NCI-H2227 (cell line): ENCODE measurements at regions not wholly inside any gene's neighbourhood (a gene's known extent, or its start where the extent isn't known, plus 50 kb on each side); places are given as distances from the start of the nearest gene placed in this dataset.

ENCODE experiments used
- DNase-seq: peaks from one replicate; lab custom pipeline; 2025; ENCODE audit not compliant: unreplicated experiment; lab: John Stamatoyannopoulos, UW

DNA sequence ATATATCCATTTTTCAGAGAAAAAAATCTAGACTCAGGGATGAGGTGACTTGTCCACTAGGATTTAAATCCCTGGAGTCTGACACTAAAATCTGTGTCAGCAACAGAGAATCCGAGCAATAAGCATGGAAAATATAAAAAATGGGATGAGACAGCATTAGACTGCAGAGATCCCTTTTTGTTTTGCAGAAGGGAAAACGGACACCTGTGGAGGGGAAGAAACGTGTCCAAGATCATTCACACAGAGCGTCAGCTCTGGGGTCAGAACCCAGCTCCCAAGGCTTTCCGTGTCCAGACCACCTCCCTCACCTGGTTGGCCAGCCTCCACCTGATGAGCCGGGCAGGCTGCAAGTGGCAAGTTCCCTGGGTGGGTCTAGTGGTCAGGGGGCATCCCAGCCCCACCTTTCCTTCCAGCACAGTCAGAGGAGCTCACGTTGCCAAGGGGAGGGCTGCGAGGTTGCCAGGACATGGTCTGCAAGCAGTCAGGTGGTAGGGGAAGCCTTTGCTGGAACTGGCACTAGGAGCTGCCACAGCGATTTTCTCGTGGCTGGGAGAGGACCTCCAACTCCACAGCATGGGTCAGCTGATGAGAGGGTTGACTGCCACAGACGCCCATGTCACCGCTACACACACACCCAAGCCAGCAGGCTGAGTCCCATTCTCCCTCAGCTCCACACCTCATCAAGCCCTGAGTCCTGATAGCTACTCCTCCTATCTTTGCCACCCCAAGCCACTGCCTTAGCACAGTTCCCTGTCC, 65.9 kb upstream of the CPLX2 start:
- DNase-seq = no peak

GRCh38 chr5:175808711-175809110, 62.7 kb upstream of the CPLX2 start:
- DNase-seq = no peak

DNA sequence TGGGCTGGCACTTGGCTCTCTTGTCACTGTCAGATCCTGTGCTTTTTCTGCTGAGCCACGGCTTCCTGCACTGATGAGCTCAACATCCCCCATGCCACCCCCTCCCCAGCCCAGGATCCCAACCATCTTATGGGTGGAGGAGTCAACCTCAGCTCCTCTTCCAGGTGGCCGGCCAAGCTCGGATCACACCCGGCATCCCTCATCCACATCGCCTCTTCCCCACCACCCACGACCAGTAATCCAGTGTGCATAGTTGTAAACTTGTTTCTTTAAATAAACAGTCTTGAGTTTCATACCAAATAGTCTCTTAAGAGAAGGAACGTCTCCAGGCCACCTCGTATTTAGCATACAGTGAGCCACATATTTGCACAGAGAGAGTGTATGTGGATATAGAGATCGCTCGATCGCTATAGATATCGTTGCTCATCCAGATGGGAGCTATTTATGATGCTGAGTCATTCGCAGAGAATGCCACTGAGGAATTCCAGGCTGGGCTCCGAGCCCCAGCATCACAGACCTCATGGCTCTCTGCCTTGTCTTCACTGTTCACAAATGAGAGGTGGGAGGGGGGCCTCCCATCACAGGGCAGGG, 61.8 kb upstream of the CPLX2 start:
- no peak for DNase-seq

DNA sequence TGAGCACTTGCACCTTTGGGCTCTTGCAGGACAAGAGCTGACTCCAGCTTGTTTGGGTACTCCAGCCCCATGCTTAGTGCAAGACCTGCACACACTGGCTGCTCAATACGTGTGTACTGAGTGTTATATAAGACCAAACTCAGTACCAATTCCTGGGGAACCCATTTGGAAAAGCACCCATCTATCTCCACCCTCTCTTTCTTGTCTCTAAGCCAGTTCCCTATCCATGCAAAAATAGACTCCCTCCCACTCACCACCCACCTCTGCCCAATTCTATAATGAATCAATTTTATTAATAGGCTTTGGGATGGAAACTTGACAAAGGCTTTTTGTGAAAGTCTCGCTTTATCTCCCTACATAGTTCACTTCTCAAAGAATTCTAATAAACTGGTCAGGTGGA, 60.9 kb upstream of the CPLX2 start:
- no peak for DNase-seq

DNA sequence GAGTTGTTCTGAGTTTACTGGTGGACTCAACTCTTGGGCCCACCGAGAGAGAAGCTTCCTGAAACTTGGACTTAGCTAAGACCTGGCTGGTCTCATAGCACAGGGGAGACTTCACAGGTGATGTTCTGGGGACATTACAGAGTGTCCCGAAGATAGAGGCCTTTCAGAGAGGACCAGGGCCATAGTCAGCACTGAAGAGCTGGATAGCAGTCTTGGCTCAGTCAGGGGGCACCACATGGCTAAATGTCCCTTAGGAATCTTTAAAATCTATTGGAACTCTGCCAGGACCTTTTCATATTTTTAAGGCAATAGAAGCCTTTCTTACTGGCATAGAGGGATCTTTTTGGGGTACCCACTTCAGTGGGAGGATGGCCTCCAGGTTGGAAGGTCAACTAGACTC, 59.8 kb upstream of the CPLX2 start:
- no peak for DNase-seq

DNA sequence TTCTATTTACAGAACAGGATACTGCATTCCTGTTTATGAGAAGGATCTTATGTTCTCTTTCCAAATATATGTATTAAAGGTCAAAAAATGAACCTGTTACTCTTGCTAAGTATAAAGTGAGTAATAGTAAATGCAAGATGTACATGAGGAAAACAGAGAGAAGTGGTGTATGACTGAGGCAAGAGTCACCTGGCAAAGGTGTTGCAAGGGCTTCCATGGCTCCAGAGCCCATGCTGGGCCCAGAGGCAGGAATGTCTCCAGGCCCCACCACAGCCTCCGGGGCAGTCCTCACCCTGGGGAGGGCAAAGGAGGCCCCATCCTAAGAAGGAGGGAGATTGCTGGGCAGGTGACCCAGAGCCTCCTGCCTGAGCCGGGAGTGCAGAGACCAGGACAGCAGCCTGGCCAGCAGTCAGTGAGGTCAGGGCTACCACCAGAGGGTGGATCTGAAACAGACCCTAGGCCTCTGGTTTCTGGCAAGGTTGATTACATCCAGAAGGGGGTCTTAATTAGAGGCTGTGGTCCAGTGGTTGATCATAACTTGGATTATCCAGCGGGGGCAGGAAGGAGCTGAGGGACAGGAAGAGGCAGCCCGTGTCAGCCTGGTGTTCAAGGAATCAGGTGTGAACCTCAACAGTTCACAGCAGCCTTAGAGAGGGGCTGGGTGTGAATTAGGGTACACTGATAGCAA, 57.3 kb upstream of the CPLX2 start:
- DNase-seq = no peak

- no peak for DNase-seq
Observed at GRCh38 chr5:175814691-175815090, 56.7 kb upstream of the CPLX2 start.

DNA sequence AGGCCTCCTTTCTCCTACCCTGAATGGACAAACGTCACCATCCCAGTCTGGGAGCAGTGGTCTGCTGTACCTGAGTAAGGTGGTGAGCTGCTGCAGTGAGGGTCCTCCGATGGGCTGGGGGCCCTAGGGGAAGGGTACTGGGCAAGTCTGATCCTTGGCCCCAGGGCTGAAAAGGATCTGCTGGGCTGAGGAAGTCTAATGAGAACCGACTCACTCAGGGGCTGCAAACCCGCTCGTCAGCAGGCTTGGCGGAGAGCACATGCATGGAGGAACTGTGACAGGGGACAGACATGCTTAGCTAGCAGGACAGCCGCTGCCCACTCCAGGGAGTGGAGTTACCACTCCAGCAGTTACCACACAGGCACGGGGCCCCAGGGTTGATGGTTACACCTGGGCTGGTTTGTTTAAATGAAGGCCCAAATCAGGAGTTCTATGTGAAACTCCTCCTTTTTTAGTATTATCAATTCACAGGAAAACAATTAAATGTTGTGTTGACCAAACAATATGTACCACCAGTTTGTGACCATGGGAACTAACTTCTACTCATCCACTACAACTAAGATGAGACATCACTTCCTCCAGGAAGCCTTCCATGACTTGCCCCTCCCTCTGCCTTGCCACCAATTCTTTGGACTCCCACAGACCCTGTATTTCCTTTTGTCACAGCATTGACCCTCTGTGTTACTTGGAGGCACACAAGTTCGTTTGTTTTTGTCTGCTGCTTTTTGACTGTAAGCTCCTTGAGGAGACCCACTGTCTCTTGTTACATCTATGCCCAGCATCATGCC, 56.1 kb upstream of the CPLX2 start:
- DNase-seq = no peak

DNA sequence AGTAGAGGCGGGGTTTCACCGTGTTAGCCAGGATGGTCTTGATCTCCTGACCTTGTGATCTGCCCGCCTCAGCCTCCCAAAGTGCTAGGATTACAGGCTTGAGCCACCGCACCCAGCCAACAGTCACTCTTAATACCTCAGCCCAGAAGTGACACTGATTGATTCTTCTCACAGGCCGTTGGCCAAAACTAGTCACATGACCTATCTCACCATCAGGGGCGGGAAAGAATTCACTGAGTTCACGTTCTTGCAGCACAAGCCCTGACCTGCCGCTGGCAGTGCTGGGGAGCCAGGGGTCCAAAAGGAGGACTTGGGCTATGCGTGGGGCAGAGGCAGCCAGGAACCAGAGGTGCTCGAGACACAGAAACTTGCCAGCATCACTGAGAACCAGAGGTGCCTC, 55.0 kb upstream of the CPLX2 start:
- DNase-seq = no peak

DNA sequence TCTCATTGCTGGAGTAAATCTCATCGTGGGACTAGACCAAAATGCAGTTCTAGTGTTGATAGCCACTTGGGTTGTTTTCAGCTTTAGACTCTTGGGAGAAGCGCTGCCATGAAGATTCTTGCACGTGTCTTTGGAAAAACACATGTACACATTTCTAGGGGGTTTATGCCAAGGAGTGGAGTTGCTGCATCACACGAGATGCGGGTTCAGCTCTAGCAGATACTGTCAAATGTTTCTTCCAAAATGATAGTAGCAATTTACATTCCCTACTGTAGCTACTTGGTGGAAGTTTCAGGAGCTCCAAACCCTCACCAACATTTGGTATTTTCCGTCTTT, 52.3 kb upstream of the CPLX2 start:
- DNase-seq = no peak

- no peak for DNase-seq
Observed at GRCh38 chr5:175820230-175820629, 51.1 kb upstream of the CPLX2 start.
